NCI-H460 (cell line): ENCODE measurements at regions not wholly inside any gene's neighbourhood (a gene's known extent, or its start where the extent isn't known, plus 50 kb on each side); places are given as distances from the start of the nearest gene placed in this dataset.

Source experiments
- DNase-seq: peaks from one replicate; pipeline ENCODE4 v3.0.0-alpha.2; 2016; ENCODE audit warnings: low read depth; ENCODE audit errors: extremely low read depth

GRCh38 chr14:96931751-96932150 is 134.6 kb downstream of the VRK1 start:
- DNase-seq = no peak

GRCh38 chr14:96934638-96935330 is 137.6 kb downstream of the VRK1 start:
- DNase-seq = no peak

- no peak for DNase-seq
Measured at GRCh38 chr14:96938946-96939345, 141.8 kb downstream of the VRK1 start.

- DNase-seq = peak; percentile 2
Measured at GRCh38 chr14:96940009-96940408, 142.8 kb downstream of the VRK1 start.

- DNase-seq = no peak
Measured at GRCh38 chr14:96944297-96944696, 147.1 kb downstream of the VRK1 start.

- DNase-seq = no peak
Measured at GRCh38 chr14:96945721-96946120, 148.5 kb downstream of the VRK1 start.

GRCh38 chr14:96949594-96949993 is 152.4 kb downstream of the VRK1 start:
- no peak for DNase-seq

- no peak for DNase-seq
Measured at GRCh38 chr14:96951511-96951910, 154.3 kb downstream of the VRK1 start.

GRCh38 chr14:96953087-96953874 is 156.1 kb downstream of the VRK1 start:
- DNase-seq = no peak

- DNase-seq = no peak
Measured at GRCh38 chr14:96953875-96954185, 156.6 kb downstream of the VRK1 start.

GRCh38 chr14:96956464-96957239 is 159.5 kb downstream of the VRK1 start:
- DNase-seq = no peak

GRCh38 chr14:96958057-96958456 is 160.9 kb downstream of the VRK1 start:
- no peak for DNase-seq

- no peak for DNase-seq
Measured at GRCh38 chr14:96959992-96960391, 162.8 kb downstream of the VRK1 start.

GRCh38 chr14:96960598-96961116 is 163.5 kb downstream of the VRK1 start:
- no peak for DNase-seq

- DNase-seq = no peak
Measured at GRCh38 chr14:96961895-96962294, 164.7 kb downstream of the VRK1 start.

- no peak for DNase-seq
Measured at GRCh38 chr14:96962337-96962736, 165.2 kb downstream of the VRK1 start.

- no peak for DNase-seq
Measured at GRCh38 chr14:96964726-96965415, 167.7 kb downstream of the VRK1 start.

- DNase-seq = no peak
Measured at GRCh38 chr14:96965885-96966595, 168.9 kb downstream of the VRK1 start.

GRCh38 chr14:96975116-96975515 is 177.9 kb downstream of the VRK1 start:
- no peak for DNase-seq
